K562 (cell line): ENCODE measurements at regions not wholly inside any gene's neighbourhood (a gene's known extent, or its start where the extent isn't known, plus 50 kb on each side); places are given as distances from the start of the nearest gene placed in this dataset.

Experiments used
- ATAC-seq: fragments of 200-7000 bp; cut with Tn5 transposase; 3 replicates; pipeline ENCODE4 v1.9.1; 2020; ENCODE audit warnings: moderate library complexity
- BruUV-seq: library from RNA; stranded (reverse); fragments of 400-500 nt; replicated peaks from 2 replicates; lab custom pipeline; 2021; lab: Mats Ljungman, UMichigan
- CTCF ChIA-PET: fragments of 300-600 bp; formaldehyde crosslinking; extraction: SDS; loops from one replicate; lab custom pipeline; 2021; ENCODE audit warnings: low intra/inter-chr PET ratio; lab: Yijun Ruan, JAX
- POLR2A ChIA-PET: fragments of 300-600, 350-650 bp; sonication (Branson Sonifier 250); formaldehyde crosslinking; extraction: SDS; loops from one replicate; lab custom pipeline; 2021; ENCODE audit warnings: antibody characterized with exemption, inconsistent platforms; lab: Yijun Ruan, JAX
- DNase-seq, 4 experiments: peaks; one replicate each; pipeline versions ENCODE4 v3.0.0 to v3.0.0-alpha.2; 2011 to 2018; ENCODE audit warnings: low spot score in 3 of 4, mixed read lengths in 3 of 4; ENCODE audit errors: extremely low read depth in 1 of 4
- FAIRE-seq: peaks from 2 replicates; lab custom pipeline; 2011; peaks lifted over from hg19 to GRCh38; lab: Jason Lieb, UNC
- H2AFZ ChIP-seq: 2 replicates; pipeline ENCODE4 v1.6.0; 2011; ENCODE audit warnings: low read depth, low read length, control low read depth, inconsistent platforms
- H3K27ac ChIP-seq: fragments of 200-600 bp; 3 replicates; pipeline ENCODE4 v1.8.0; 2011; ENCODE audit warnings: low read depth, mild to moderate bottlenecking, control low read depth, inconsistent platforms, low read length, moderate library complexity, mixed read lengths; ENCODE audit errors: extremely low read depth
- H3K27me3 ChIP-seq, 2 experiments: fragments of 300-600 bp in 1 of 2; 2 replicates in 1 of 2; 3 replicates in 1 of 2; pipeline versions ENCODE4 v1.6.0 to v1.8.0; 2011; ENCODE audit warnings: inconsistent platforms in 2 of 2, low read length in 2 of 2, mild to moderate bottlenecking in 1 of 2, mixed read lengths in 1 of 2, moderate library complexity in 1 of 2; ENCODE audit not compliant: control insufficient read depth in 2 of 2, insufficient read depth in 2 of 2
- H3K36me3 ChIP-seq: fragments of 300-600 bp; 3 replicates; pipeline ENCODE4 v1.8.0; 2011; ENCODE audit warnings: mild to moderate bottlenecking, low read length, inconsistent platforms; ENCODE audit not compliant: control insufficient read depth, insufficient read depth
- H3K4me1 ChIP-seq, 2 experiments: fragments of 200-600 bp in 1 of 2; replicated peaks in 1 of 2; 2 replicates in 1 of 2; 3 replicates in 1 of 2; pipeline versions ENCODE4 v1.5.1 to v1.8.0; 2011; ENCODE audit warnings: inconsistent platforms in 2 of 2, low read length in 2 of 2, mild to moderate bottlenecking in 1 of 2, mixed read lengths in 1 of 2, moderate library complexity in 1 of 2; ENCODE audit not compliant: control insufficient read depth in 2 of 2, insufficient read depth in 2 of 2
- H3K4me2 ChIP-seq: 2 replicates; pipeline ENCODE4 v1.6.1; 2011; ENCODE audit warnings: low read length, control low read depth, inconsistent platforms, mixed read lengths; ENCODE audit not compliant: insufficient read depth
- H3K4me3 ChIP-seq: fragments of 200-600 bp; sonication (generic), shearing (Covaris generic); 2 replicates; pipeline ENCODE4 v1.5.1; 2016; ENCODE audit warnings: control low read depth, inconsistent platforms
- H3K79me2 ChIP-seq: fragments of 200-600 bp; 3 replicates; pipeline ENCODE4 v1.8.0; 2011; ENCODE audit warnings: low read length, inconsistent platforms; ENCODE audit not compliant: control insufficient read depth, insufficient read depth
- H3K9ac ChIP-seq, 2 experiments: 2 replicates each; pipeline versions ENCODE4 v1.6.0 to v1.6.1; 2011; ENCODE audit warnings: low read depth in 2 of 2, low read length in 2 of 2, control low read depth in 1 of 2, inconsistent platforms in 1 of 2, mild to moderate bottlenecking in 1 of 2, mixed read lengths in 1 of 2; ENCODE audit not compliant: insufficient read depth in 1 of 2
- H3K9me1 ChIP-seq: one replicate; pipeline ENCODE4 v1.6.0; 2011; ENCODE audit warnings: inconsistent platforms, mild to moderate bottlenecking, low read length, moderate library complexity; ENCODE audit not compliant: control insufficient read depth, insufficient read depth
- H3K9me3 ChIP-seq: replicated peaks from 2 replicates; pipeline ENCODE4 v1.5.1; 2011; ENCODE audit warnings: low read depth, low read length, inconsistent platforms; ENCODE audit not compliant: control insufficient read depth, insufficient read depth
- H4K20me1 ChIP-seq: replicated peaks from 2 replicates; pipeline ENCODE4 v1.6.1; 2011; ENCODE audit warnings: low read length, inconsistent platforms, mixed read lengths; ENCODE audit not compliant: control insufficient read depth, insufficient read depth
- ARHGAP35 ChIP-seq: fragments of 450-650 bp; IDR thresholded peaks from 2 replicates; pipeline ENCODE4 v1.6.1; 2018; ENCODE audit not compliant: partially characterized antibody
- BRF1 ChIP-seq: IDR thresholded peaks from 3 replicates; pipeline ENCODE4 v1.6.1; 2011; ENCODE audit warnings: borderline replicate concordance, mild to moderate bottlenecking; ENCODE audit not compliant: insufficient read length; ENCODE audit errors: extremely low read depth
- CAMTA2 ChIP-seq: fragments of 250-450 bp; sonication (Bioruptor Pico); conservative IDR thresholded peaks from 2 replicates; pipeline ENCODE4 v1.5.1; 2022
- STAG1 ChIP-seq: sonication (generic); formaldehyde crosslinking; IDR thresholded peaks from 2 replicates; pipeline ENCODE4 v1.5.0; 2020; ENCODE audit warnings: missing genetic modification reagents, borderline replicate concordance
- ZBTB8A ChIP-seq: fragments of 450-650 bp; IDR thresholded peaks from 2 replicates; pipeline ENCODE4 v1.6.1; 2018; ENCODE audit warnings: mild to moderate bottlenecking, moderate library complexity; ENCODE audit not compliant: partially characterized antibody
- ZC3H4 ChIP-seq: sonication (generic); formaldehyde crosslinking; IDR thresholded peaks from 2 replicates; pipeline ENCODE4 v1.9.0; 2021; ENCODE audit warnings: missing genetic modification reagents, borderline replicate concordance
- ZKSCAN3 ChIP-seq: fragments of 250-450 bp; sonication (Bioruptor Pico); IDR thresholded peaks from 2 replicates; pipeline ENCODE4 v1.4.0; 2020
- ZNF217 ChIP-seq: sonication (generic); formaldehyde crosslinking; IDR thresholded peaks from 2 replicates; pipeline ENCODE4 v1.8.0; 2022; ENCODE audit warnings: mild to moderate bottlenecking, missing genetic modification reagents
- WGBS: fragments of 100-300 bp; shearing (Covaris generic); methylation state at CpG from one replicate; pipeline ENCODE4 v1.1.6; 2016; ENCODE audit warnings: low coverage, mixed read lengths; ENCODE audit not compliant: insufficient coverage; ENCODE audit errors: missing lambda C conversion rate; 5-methylcytosine and 5-hydroxymethylcytosine counted together
- in situ Hi-C: fragments of 300-500 bp; cut with MboI; formaldehyde crosslinking; loops from 4 replicates; pipeline ENCODE4 v1.15.0; 2018; ENCODE audit warnings: inconsistent platforms, mixed read lengths
- intact Hi-C: fragments of 100-400 bp; cut with micrococcal nuclease; formaldehyde crosslinking; loops from 2 replicates; pipeline ENCODE4 v1.14.2; 2022
- TF ChIP-seq, protein P1 (sequence below): sonication (generic); formaldehyde crosslinking; IDR thresholded peaks from 2 replicates; pipeline ENCODE4 v1.8.0; 2023; ENCODE audit warnings: mild to moderate bottlenecking, missing genetic modification reagents
- TF ChIP-seq, protein P2 (sequence below): fragments of 450-650 bp; IDR thresholded peaks from 2 replicates; pipeline ENCODE4 v1.6.1; 2016; ENCODE audit warnings: low read depth

DNA sequence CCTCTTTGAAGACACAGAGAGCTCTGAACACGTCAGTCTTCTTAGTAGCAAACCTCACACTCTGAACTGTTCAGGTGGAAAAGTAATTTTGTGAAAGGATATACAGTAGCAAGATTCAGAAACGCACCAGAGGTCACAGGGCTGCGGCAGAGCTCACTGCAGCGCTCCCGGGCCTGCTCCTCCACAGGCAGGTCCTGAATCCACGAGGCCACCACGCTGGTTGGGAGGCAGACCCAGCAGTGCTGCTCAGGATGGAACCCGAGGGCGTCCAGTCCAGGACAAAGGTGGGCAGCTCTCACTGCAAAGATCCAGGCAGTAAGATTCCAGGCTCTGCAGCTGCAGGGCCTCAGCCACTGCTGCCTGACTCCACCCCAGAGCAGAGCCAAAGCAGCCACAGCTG lies 576.2 kb upstream of the SALL3 start:
- H3K9me3 ChIP-seq, result no peaks in the 10 kb centered on the region
- H3K4me2 ChIP-seq, result no peak overlapping the region
- peaks cover 0 to 41% of the 10 kb centered on the region in 2 experiments; a peak in 2 of 5 replicates for H3K27me3 ChIP-seq
- no peaks in the 10 kb centered on the region for H3K4me1 ChIP-seq
- DNase-seq (no peak), ATAC-seq (no peak), FAIRE-seq (no peak)
- H3K9ac ChIP-seq, result no peak overlapping the region
- BruUV-seq, result no TSS peak
- H3K27ac ChIP-seq, result no peak overlapping the region
- no peaks in the 10 kb centered on the region for H3K36me3 ChIP-seq
- H3K9me1 ChIP-seq, result no peaks in the 10 kb centered on the region
- in situ Hi-C loops (no loop called here), intact Hi-C loops (no loop called here)
- WGBS, result 3% methylated on average over 9 of the region's 9 CpGs
- H4K20me1 ChIP-seq, result no peaks in the 10 kb centered on the region
- CTCF ChIA-PET, result no interaction called here
- no peaks in the 10 kb centered on the region for H3K79me2 ChIP-seq
- H2AFZ ChIP-seq, result no peak overlapping the region
- H3K4me3 ChIP-seq, result no peak overlapping the region
- POLR2A ChIA-PET, result no interaction called here
- TF ChIP-seq, protein P1, sequence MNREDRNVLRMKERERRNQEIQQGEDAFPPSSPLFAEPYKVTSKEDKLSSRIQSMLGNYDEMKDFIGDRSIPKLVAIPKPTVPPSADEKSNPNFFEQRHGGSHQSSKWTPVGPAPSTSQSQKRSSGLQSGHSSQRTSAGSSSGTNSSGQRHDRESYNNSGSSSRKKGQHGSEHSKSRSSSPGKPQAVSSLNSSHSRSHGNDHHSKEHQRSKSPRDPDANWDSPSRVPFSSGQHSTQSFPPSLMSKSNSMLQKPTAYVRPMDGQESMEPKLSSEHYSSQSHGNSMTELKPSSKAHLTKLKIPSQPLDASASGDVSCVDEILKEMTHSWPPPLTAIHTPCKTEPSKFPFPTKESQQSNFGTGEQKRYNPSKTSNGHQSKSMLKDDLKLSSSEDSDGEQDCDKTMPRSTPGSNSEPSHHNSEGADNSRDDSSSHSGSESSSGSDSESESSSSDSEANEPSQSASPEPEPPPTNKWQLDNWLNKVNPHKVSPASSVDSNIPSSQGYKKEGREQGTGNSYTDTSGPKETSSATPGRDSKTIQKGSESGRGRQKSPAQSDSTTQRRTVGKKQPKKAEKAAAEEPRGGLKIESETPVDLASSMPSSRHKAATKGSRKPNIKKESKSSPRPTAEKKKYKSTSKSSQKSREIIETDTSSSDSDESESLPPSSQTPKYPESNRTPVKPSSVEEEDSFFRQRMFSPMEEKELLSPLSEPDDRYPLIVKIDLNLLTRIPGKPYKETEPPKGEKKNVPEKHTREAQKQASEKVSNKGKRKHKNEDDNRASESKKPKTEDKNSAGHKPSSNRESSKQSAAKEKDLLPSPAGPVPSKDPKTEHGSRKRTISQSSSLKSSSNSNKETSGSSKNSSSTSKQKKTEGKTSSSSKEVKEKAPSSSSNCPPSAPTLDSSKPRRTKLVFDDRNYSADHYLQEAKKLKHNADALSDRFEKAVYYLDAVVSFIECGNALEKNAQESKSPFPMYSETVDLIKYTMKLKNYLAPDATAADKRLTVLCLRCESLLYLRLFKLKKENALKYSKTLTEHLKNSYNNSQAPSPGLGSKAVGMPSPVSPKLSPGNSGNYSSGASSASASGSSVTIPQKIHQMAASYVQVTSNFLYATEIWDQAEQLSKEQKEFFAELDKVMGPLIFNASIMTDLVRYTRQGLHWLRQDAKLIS (CRISPR knock-in tag), result no peak
- no peak for TF ChIP-seq ZC3H4 (CRISPR knock-in tag)
- no peak for TF ChIP-seq STAG1 (CRISPR knock-in tag)
- TF ChIP-seq ZKSCAN3, result no peak
- no peak for TF ChIP-seq BRF1
- TF ChIP-seq, protein P2, sequence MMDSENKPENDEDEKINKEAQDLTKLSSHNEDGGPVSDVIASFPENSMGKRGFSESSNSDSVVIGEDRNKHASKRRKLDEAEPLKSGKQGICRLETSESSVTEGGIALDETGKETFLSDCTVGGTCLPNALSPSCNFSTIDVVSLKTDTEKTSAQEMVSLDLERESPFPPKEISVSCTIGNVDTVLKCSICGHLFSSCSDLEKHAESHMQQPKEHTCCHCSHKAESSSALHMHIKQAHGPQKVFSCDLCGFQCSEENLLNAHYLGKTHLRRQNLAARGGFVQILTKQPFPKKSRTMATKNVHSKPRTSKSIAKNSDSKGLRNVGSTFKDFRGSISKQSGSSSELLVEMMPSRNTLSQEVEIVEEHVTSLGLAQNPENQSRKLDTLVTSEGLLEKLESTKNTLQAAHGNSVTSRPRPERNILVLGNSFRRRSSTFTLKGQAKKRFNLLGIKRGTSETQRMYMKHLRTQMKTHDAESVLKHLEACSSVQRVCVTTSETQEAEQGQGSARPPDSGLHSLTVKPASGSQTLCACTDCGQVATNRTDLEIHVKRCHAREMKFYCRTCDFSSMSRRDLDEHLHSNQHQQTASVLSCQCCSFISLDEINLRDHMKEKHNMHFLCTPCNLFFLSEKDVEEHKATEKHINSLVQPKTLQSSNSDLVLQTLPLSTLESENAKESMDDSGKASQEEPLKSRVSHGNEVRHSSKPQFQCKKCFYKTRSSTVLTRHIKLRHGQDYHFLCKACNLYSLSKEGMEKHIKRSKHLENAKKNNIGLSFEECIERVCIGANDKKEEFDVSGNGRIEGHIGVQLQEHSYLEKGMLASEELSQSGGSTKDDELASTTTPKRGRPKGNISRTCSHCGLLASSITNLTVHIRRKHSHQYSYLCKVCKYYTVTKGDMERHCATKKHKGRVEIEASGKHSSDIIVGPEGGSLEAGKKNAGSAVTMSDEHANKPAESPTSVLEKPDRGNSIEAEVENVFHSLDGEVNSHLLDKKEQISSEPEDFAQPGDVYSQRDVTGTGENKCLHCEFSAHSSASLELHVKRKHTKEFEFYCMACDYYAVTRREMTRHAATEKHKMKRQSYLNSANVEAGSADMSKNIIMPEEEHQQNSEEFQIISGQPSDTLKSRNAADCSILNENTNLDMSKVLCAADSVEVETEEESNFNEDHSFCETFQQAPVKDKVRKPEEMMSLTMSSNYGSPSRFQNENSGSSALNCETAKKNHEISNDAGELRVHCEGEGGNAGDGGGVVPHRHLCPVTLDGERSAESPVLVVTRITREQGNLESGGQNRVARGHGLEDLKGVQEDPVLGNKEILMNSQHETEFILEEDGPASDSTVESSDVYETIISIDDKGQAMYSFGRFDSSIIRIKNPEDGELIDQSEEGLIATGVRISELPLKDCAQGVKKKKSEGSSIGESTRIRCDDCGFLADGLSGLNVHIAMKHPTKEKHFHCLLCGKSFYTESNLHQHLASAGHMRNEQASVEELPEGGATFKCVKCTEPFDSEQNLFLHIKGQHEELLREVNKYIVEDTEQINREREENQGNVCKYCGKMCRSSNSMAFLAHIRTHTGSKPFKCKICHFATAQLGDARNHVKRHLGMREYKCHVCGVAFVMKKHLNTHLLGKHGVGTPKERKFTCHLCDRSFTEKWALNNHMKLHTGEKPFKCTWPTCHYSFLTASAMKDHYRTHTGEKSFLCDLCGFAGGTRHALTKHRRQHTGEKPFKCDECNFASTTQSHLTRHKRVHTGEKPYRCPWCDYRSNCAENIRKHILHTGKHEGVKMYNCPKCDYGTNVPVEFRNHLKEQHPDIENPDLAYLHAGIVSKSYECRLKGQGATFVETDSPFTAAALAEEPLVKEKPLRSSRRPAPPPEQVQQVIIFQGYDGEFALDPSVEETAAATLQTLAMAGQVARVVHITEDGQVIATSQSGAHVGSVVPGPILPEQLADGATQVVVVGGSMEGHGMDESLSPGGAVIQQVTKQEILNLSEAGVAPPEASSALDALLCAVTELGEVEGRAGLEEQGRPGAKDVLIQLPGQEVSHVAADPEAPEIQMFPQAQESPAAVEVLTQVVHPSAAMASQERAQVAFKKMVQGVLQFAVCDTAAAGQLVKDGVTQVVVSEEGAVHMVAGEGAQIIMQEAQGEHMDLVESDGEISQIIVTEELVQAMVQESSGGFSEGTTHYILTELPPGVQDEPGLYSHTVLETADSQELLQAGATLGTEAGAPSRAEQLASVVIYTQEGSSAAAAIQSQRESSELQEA, result no peak
- TF ChIP-seq ARHGAP35, result no peak
- no peak for TF ChIP-seq ZBTB8A
- no peak for TF ChIP-seq ZNF217 (CRISPR knock-in tag)
- no peak for TF ChIP-seq CAMTA2 (CRISPR knock-in tag)
